ENCODE measurements at regions not wholly inside any gene's neighbourhood (a gene's known extent, or its start where the extent isn't known, plus 50 kb on each side); places are given as distances from the start of the nearest gene placed in this dataset.

- TF ChIP-seq, protein P1, sequence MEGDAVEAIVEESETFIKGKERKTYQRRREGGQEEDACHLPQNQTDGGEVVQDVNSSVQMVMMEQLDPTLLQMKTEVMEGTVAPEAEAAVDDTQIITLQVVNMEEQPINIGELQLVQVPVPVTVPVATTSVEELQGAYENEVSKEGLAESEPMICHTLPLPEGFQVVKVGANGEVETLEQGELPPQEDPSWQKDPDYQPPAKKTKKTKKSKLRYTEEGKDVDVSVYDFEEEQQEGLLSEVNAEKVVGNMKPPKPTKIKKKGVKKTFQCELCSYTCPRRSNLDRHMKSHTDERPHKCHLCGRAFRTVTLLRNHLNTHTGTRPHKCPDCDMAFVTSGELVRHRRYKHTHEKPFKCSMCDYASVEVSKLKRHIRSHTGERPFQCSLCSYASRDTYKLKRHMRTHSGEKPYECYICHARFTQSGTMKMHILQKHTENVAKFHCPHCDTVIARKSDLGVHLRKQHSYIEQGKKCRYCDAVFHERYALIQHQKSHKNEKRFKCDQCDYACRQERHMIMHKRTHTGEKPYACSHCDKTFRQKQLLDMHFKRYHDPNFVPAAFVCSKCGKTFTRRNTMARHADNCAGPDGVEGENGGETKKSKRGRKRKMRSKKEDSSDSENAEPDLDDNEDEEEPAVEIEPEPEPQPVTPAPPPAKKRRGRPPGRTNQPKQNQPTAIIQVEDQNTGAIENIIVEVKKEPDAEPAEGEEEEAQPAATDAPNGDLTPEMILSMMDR (conservative IDR thresholded peaks at IDR 0.05): no peak
- TF ChIP-seq EZH2 (IDR thresholded peaks at IDR 0.05; ENCODE audit: low read depth): no peak
These were observed 345.2 kb downstream of the VGLL3 start for GRCh38 chr3:86645756-86646155.
